GM06990 (cell line): ENCODE measurements at regions not wholly inside any gene's neighbourhood (a gene's known extent, or its start where the extent isn't known, plus 50 kb on each side); places are given as distances from the start of the nearest gene placed in this dataset.

Experiments used
- DNase-seq: peaks from one replicate; pipeline ENCODE4 v3.0.0-alpha.2; 2011; ENCODE audit not compliant: insufficient read length; ENCODE audit errors: extremely low read depth
- H3K27me3 ChIP-seq: replicated peaks from 2 replicates; pipeline ENCODE4 v1.6.0; 2011; ENCODE audit warnings: low read length; ENCODE audit not compliant: control insufficient read depth, insufficient read depth
- H3K36me3 ChIP-seq: 2 replicates; pipeline ENCODE4 v1.5.1; 2011; ENCODE audit warnings: low read length; ENCODE audit not compliant: control insufficient read depth, insufficient read depth
- H3K4me3 ChIP-seq: replicated peaks from 2 replicates; pipeline ENCODE4 v1.5.1; 2011; ENCODE audit warnings: low read depth, mild to moderate bottlenecking, control low read depth, low read length
- CTCF ChIP-seq: IDR thresholded peaks from 2 replicates; pipeline ENCODE4 v1.5.1; 2011; ENCODE audit warnings: low read length, control low read depth, mild to moderate bottlenecking, inconsistent platforms; ENCODE audit not compliant: insufficient read depth, poor library complexity, severe bottlenecking

- H3K4me3 ChIP-seq = no peak overlapping the region
- no peaks in the 10 kb centered on the region for H3K36me3 ChIP-seq
- no peak for DNase-seq
- no peaks in the 10 kb centered on the region for H3K27me3 ChIP-seq
- TF ChIP-seq CTCF = no peak
Observed at GRCh38 chr1:65728504-65728903, 64.2 kb upstream of the PDE4B start.

GRCh38 chr1:65729259-65729658 is 63.4 kb upstream of the PDE4B start:
- H3K27me3 ChIP-seq = no peaks in the 10 kb centered on the region
- TF ChIP-seq CTCF = no peak
- H3K4me3 ChIP-seq = no peak overlapping the region
- no peaks in the 10 kb centered on the region for H3K36me3 ChIP-seq
- DNase-seq = no peak

- no peak for TF ChIP-seq CTCF
- no peaks in the 10 kb centered on the region for H3K27me3 ChIP-seq
- no peak overlapping the region for H3K4me3 ChIP-seq
- no peak for DNase-seq
- no peaks in the 10 kb centered on the region for H3K36me3 ChIP-seq
Observed at GRCh38 chr1:65734979-65735378, 57.7 kb upstream of the PDE4B start.

- H3K36me3 ChIP-seq = no peaks in the 10 kb centered on the region
- DNase-seq = no peak
- H3K4me3 ChIP-seq = no peak overlapping the region
- TF ChIP-seq CTCF = no peak
- H3K27me3 ChIP-seq = no peaks in the 10 kb centered on the region
Observed at GRCh38 chr1:65741993-65742392, 50.7 kb upstream of the PDE4B start.
